BE2C (cell line): ENCODE measurements at regions not wholly inside any gene's neighbourhood (a gene's known extent, or its start where the extent isn't known, plus 50 kb on each side); places are given as distances from the start of the nearest gene placed in this dataset.

Experiments
- DNase-seq: peaks from one replicate; pipeline ENCODE4 v3.0.0-alpha.2; 2020
- H3K27me3 ChIP-seq: fragments of 250-450 bp; sonication (Bioruptor Pico); 2 replicates; pipeline ENCODE4 v1.5.1; 2020; ENCODE audit warnings: mild to moderate bottlenecking
- H3K36me3 ChIP-seq: fragments of 250-450 bp; sonication (Bioruptor Pico); 2 replicates; pipeline ENCODE4 v1.5.1; 2020; ENCODE audit warnings: mild to moderate bottlenecking
- H3K4me1 ChIP-seq: fragments of 250-450 bp; sonication (Bioruptor Pico); 2 replicates; pipeline ENCODE4 v1.5.1; 2020
- H3K4me3 ChIP-seq: 2 replicates; pipeline ENCODE4 v1.5.1; 2011; ENCODE audit warnings: low read depth, low read length
- H3K9me3 ChIP-seq: fragments of 250-450 bp; sonication (Bioruptor Pico); 2 replicates; pipeline ENCODE4 v1.5.1; 2020
- TF ChIP-seq, protein P1 (sequence below): IDR thresholded peaks from 2 replicates; pipeline ENCODE4 v1.5.1; 2012; ENCODE audit warnings: mild to moderate bottlenecking, low read depth, low read length

- no peaks in the 10 kb centered on the region for H3K4me1 ChIP-seq
- TF ChIP-seq, protein P1, sequence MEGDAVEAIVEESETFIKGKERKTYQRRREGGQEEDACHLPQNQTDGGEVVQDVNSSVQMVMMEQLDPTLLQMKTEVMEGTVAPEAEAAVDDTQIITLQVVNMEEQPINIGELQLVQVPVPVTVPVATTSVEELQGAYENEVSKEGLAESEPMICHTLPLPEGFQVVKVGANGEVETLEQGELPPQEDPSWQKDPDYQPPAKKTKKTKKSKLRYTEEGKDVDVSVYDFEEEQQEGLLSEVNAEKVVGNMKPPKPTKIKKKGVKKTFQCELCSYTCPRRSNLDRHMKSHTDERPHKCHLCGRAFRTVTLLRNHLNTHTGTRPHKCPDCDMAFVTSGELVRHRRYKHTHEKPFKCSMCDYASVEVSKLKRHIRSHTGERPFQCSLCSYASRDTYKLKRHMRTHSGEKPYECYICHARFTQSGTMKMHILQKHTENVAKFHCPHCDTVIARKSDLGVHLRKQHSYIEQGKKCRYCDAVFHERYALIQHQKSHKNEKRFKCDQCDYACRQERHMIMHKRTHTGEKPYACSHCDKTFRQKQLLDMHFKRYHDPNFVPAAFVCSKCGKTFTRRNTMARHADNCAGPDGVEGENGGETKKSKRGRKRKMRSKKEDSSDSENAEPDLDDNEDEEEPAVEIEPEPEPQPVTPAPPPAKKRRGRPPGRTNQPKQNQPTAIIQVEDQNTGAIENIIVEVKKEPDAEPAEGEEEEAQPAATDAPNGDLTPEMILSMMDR: no peak
- no peak for DNase-seq
- H3K4me3 ChIP-seq: no peak overlapping the region
- H3K9me3 ChIP-seq: no peaks in the 10 kb centered on the region; the same call in 1 of the 2 replicates
- no peaks in the 10 kb centered on the region for H3K27me3 ChIP-seq
- H3K36me3 ChIP-seq: no peaks in the 10 kb centered on the region
These were observed 436.4 kb downstream of the TFAP2A start for GRCh38 chr6:9978480-9978879.

GRCh38 chr6:9977411-9977810 is 437.5 kb downstream of the TFAP2A start:
- Histone ChIP-seq H3K4me3 (no peak overlapping the region), H3K27me3 (no peaks in the 10 kb centered on the region), H3K9me3 (no peaks in the 10 kb centered on the region; the same call in 1 of the 2 replicates), H3K36me3 (no peaks in the 10 kb centered on the region), H3K4me1 (no peaks in the 10 kb centered on the region)
- TF ChIP-seq, protein P1: no peak
- no peak for DNase-seq

GRCh38 chr6:9961646-9962045 is 453.2 kb downstream of the TFAP2A start:
- TF ChIP-seq, protein P1: no peak
- H3K27me3 ChIP-seq: no peaks in the 10 kb centered on the region
- H3K4me3 ChIP-seq: no peak overlapping the region
- no peak for DNase-seq
- no peaks in the 10 kb centered on the region for H3K4me1 ChIP-seq
- no peaks in the 10 kb centered on the region; the same call in 1 of the 2 replicates for H3K9me3 ChIP-seq
- no peaks in the 10 kb centered on the region for H3K36me3 ChIP-seq

GRCh38 chr6:9957215-9957759 is 457.6 kb downstream of the TFAP2A start:
- H3K27me3 ChIP-seq: no peaks in the 10 kb centered on the region
- DNase-seq: no peak
- no peaks in the 10 kb centered on the region for H3K4me1 ChIP-seq
- H3K9me3 ChIP-seq: no peaks in the 10 kb centered on the region; the same call in 1 of the 2 replicates
- H3K36me3 ChIP-seq: no peaks in the 10 kb centered on the region
- H3K4me3 ChIP-seq: no peak overlapping the region
- TF ChIP-seq, protein P1: no peak

DNA sequence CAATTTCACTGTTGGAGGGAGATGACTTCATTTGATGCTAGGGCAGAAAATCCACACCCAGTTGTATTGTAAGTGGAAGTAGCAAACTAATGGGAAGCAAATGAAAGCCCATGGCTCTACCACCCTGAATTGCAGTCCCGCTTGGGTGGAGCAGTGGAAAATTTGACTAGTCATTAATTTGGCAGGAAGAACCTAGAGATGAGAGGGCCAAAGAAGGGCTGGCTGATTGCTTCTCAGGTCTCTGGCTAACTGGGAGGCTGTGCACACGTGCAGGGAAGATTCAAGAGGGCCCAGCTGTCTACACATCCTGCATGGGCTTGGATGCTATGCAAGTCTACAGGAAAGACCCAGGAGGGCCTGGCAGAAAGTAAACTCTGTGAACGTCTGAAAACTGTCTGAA is 466.2 kb downstream of the TFAP2A start:
- DNase-seq: no peak
- no peaks in the 10 kb centered on the region for H3K4me1 ChIP-seq
- TF ChIP-seq, protein P1: no peak
- H3K9me3 ChIP-seq: no peaks in the 10 kb centered on the region
- H3K27me3 ChIP-seq: no peaks in the 10 kb centered on the region
- H3K36me3 ChIP-seq: no peaks in the 10 kb centered on the region
- H3K4me3 ChIP-seq: no peak overlapping the region

GRCh38 chr6:9943986-9944385 is 470.9 kb downstream of the TFAP2A start:
- Histone ChIP-seq H3K9me3 (no peaks in the 10 kb centered on the region), H3K27me3 (no peaks in the 10 kb centered on the region), H3K4me3 (no peak overlapping the region), H3K36me3 (no peaks in the 10 kb centered on the region), H3K4me1 (no peaks in the 10 kb centered on the region)
- TF ChIP-seq, protein P1: no peak
- DNase-seq: no peak
